ENCODE measurements at regions not wholly inside any gene's neighbourhood (a gene's known extent, or its start where the extent isn't known, plus 50 kb on each side); places are given as distances from the start of the nearest gene placed in this dataset.

- Histone ChIP-seq H3K27me3 (no peaks in the 10 kb centered on the region), H3K4me3 (no peak overlapping the region), H3K9me3 (no peaks in the 10 kb centered on the region), H3K27ac (no peak overlapping the region), H3K36me3 (no peaks in the 10 kb centered on the region), H3K4me1 (no peaks in the 10 kb centered on the region)
- DNase-seq = no peak
- no peak for ATAC-seq
- TF ChIP-seq CTCF (IDR thresholded peaks at IDR 0.05 in 4 of 5, conservative IDR thresholded peaks at IDR 0.05 in 1 of 5) (no peak), POLR2A (IDR thresholded peaks at IDR 0.05) (no peak)
- intact Hi-C loops (cut with DNase I; ENCODE audit: low total_unique reads) (no loop called here), in situ Hi-C loops (cut with MboI; ENCODE audit: low sequenced_read_pairs in 4 of 4) (no loop called here)
Observed at GRCh38 chr3:160134964-160135363, 90.3 kb upstream of the C3orf80 start.

- TF ChIP-seq CTCF (IDR thresholded peaks at IDR 0.05 in 4 of 5, conservative IDR thresholded peaks at IDR 0.05 in 1 of 5) = no peak
- no peak for TF ChIP-seq POLR2A (IDR thresholded peaks at IDR 0.05)
- intact Hi-C loops (cut with DNase I; ENCODE audit: low total_unique reads) (no loop called here), in situ Hi-C loops (cut with MboI; ENCODE audit: low sequenced_read_pairs in 4 of 4) (no loop called here)
- H3K4me1 ChIP-seq = no peaks in the 10 kb centered on the region
- no peak overlapping the region for H3K4me3 ChIP-seq
- H3K9me3 ChIP-seq = no peaks in the 10 kb centered on the region
- H3K27me3 ChIP-seq = no peaks in the 10 kb centered on the region
- H3K27ac ChIP-seq = no peak overlapping the region
- H3K36me3 ChIP-seq = no peaks in the 10 kb centered on the region
- DNase-seq (no peak), ATAC-seq (no peak)
Observed at GRCh38 chr3:160135851-160136250, 89.4 kb upstream of the C3orf80 start.

GRCh38 chr3:160136421-160136820, 88.8 kb upstream of the C3orf80 start:
- H3K4me1 ChIP-seq = no peaks in the 10 kb centered on the region
- intact Hi-C loops (cut with DNase I; ENCODE audit: low total_unique reads) = no loop called here
- H3K36me3 ChIP-seq = no peaks in the 10 kb centered on the region
- no peak for DNase-seq
- ATAC-seq = no peak
- in situ Hi-C loops (cut with MboI; ENCODE audit: low sequenced_read_pairs in 4 of 4) = no loop called here
- no peak for TF ChIP-seq POLR2A (IDR thresholded peaks at IDR 0.05)
- no peak overlapping the region for H3K4me3 ChIP-seq
- H3K27ac ChIP-seq = no peak overlapping the region
- no peaks in the 10 kb centered on the region for H3K27me3 ChIP-seq
- no peaks in the 10 kb centered on the region for H3K9me3 ChIP-seq

- in situ Hi-C loops (cut with MboI; ENCODE audit: low sequenced_read_pairs in 4 of 4) = no loop called here
- Histone ChIP-seq H3K4me1 (no peaks in the 10 kb centered on the region), H3K27me3 (no peaks in the 10 kb centered on the region), H3K27ac (no peak overlapping the region), H3K36me3 (no peaks in the 10 kb centered on the region), H3K4me3 (no peak overlapping the region), H3K9me3 (no peaks in the 10 kb centered on the region)
- ATAC-seq (no peak), DNase-seq (no peak)
- intact Hi-C loops (cut with DNase I; ENCODE audit: low total_unique reads) = no loop called here
- TF ChIP-seq CTCF (IDR thresholded peaks at IDR 0.05 in 4 of 5, conservative IDR thresholded peaks at IDR 0.05 in 1 of 5) (no peak), POLR2A (IDR thresholded peaks at IDR 0.05) (no peak)
Observed at GRCh38 chr3:160139291-160139690, 85.9 kb upstream of the C3orf80 start.

- no peak for DNase-seq
- intact Hi-C loops (cut with DNase I; ENCODE audit: low total_unique reads) (no loop called here), in situ Hi-C loops (cut with MboI; ENCODE audit: low sequenced_read_pairs in 4 of 4) (no loop called here)
- H3K4me3 ChIP-seq = no peak overlapping the region
- H3K27me3 ChIP-seq = no peaks in the 10 kb centered on the region
- no peak for ATAC-seq
- H3K4me1 ChIP-seq = no peaks in the 10 kb centered on the region
- TF ChIP-seq POLR2A (IDR thresholded peaks at IDR 0.05) (no peak), CTCF (IDR thresholded peaks at IDR 0.05 in 4 of 5, conservative IDR thresholded peaks at IDR 0.05 in 1 of 5) (no peak)
- H3K36me3 ChIP-seq = no peaks in the 10 kb centered on the region
- H3K9me3 ChIP-seq = no peaks in the 10 kb centered on the region
- H3K27ac ChIP-seq = no peak overlapping the region
Observed at GRCh38 chr3:160140756-160141155, 84.5 kb upstream of the C3orf80 start.
